Neuron (in vitro differentiated cells): ENCODE measurements at regions not wholly inside any gene's neighbourhood (a gene's known extent, or its start where the extent isn't known, plus 50 kb on each side); places are given as distances from the start of the nearest gene placed in this dataset.

Experiments
- H2AFZ ChIP-seq: one replicate; pipeline ENCODE4 v1.6.1; 2013; ENCODE audit warnings: low read depth, mild to moderate bottlenecking, inconsistent platforms, low read length, moderate library complexity
- H3K27me3 ChIP-seq: one replicate; pipeline ENCODE4 v1.6.1; 2013; ENCODE audit warnings: low read length; ENCODE audit not compliant: insufficient read depth
- H3K36me3 ChIP-seq: one replicate; pipeline ENCODE4 v1.6.1; 2013; ENCODE audit warnings: low read length; ENCODE audit not compliant: insufficient read depth
- H3K4me1 ChIP-seq: one replicate; pipeline ENCODE4 v1.6.1; 2013; ENCODE audit warnings: low read length; ENCODE audit not compliant: insufficient read depth
- H3K4me3 ChIP-seq: 2 replicates; pipeline ENCODE4 v1.5.1; 2013; ENCODE audit warnings: mild to moderate bottlenecking, low read length, moderate library complexity
- H3K9me3 ChIP-seq: one replicate; pipeline ENCODE4 v1.6.1; 2013; ENCODE audit warnings: low read length

DNA sequence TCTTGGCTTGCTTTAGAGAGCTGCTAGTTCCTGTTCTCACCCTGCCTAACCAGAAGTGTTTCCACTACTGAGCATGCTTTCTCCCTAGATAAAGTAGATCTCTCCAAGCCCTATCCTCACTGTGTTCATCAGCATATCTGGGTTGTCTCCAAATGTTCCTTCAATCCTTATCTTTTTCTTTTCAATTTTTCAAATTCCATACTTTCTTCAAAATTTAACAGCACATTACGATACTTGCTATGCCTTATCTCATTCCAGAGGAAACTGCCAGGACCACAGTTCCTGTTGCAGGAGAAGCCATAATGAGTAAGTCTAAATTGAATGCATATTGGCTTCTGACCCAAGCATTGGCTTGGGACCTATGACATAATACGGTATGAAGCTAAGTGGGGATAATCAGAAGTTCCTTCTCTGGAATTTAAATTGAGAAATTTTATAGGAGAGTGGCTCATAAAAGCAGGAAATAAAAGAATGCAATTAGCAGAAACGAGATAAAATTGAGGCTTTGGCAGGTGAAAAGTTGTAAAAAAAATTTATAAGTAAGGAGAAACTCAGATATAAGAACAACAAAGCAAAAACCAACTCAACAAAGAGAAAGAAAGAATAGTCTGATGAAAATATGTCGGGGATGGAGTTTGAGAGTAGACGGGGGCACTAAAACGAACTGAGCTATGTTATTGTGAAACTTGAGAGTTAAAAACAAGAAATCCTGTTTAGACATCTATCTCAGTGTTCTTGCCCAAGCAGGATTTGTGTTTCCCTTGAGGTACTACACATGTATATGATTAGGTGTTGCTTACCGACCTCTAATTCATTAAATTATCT is 631.7 kb upstream of the CCDC54 start:
- no peak overlapping the region for H2AFZ ChIP-seq
- H3K4me3 ChIP-seq: no peak overlapping the region
- no peaks in the 10 kb centered on the region for H3K36me3 ChIP-seq
- H3K9me3 ChIP-seq: no peaks in the 10 kb centered on the region
- H3K4me1 ChIP-seq: no peaks in the 10 kb centered on the region
- H3K27me3 ChIP-seq: no peaks in the 10 kb centered on the region

GRCh38 chr3:106746286-106746685 is 631.0 kb upstream of the CCDC54 start:
- H3K4me3 ChIP-seq: no peak overlapping the region

DNA sequence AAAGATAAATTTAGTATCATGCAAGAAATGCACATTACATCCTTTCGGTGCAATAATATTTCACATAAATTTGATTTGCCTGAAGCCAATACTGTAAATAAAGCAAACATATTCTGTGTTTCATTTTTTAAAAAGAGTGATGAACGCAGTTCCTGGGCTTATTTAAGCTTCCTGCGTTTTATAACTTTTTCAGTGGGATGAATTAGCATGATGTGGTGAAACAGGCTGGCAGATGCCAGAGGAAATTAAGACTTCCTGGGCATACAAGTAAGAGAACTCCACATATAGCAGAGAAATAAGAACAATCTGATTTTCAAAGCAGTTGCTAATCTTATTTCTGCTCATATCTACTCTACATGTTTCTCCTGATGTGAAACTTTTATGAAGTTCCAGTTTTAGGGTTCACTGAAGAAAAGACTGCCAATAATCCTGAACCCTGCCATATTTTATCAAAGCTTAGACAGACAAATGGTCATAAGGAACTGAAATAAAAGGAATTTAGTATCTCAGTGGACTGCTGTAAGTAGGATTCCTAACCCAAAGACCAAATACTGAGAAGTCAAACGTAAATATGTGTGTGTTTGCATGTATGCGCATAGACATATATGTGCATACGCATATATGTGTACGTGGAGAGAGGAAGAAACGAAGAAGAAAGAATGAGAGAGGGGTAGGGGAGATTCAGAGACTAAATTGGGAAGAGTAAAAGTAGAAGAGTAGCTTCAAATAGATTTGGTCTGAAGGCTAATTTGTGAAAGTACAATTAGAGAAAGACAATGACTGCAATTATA is 628.6 kb upstream of the CCDC54 start:
- no peaks in the 10 kb centered on the region for H3K36me3 ChIP-seq
- no peak overlapping the region for H2AFZ ChIP-seq
- H3K27me3 ChIP-seq: no peaks in the 10 kb centered on the region
- no peaks in the 10 kb centered on the region for H3K4me1 ChIP-seq
- no peaks in the 10 kb centered on the region for H3K9me3 ChIP-seq
- H3K4me3 ChIP-seq: no peak overlapping the region

More at GRCh38 chr3:106746286-106746685, 631.0 kb upstream of the CCDC54 start:
- Histone ChIP-seq H3K36me3 (no peaks in the 10 kb centered on the region), H3K4me1 (no peaks in the 10 kb centered on the region), H3K27me3 (no peaks in the 10 kb centered on the region), H3K9me3 (no peaks in the 10 kb centered on the region), H2AFZ (no peak overlapping the region)

DNA sequence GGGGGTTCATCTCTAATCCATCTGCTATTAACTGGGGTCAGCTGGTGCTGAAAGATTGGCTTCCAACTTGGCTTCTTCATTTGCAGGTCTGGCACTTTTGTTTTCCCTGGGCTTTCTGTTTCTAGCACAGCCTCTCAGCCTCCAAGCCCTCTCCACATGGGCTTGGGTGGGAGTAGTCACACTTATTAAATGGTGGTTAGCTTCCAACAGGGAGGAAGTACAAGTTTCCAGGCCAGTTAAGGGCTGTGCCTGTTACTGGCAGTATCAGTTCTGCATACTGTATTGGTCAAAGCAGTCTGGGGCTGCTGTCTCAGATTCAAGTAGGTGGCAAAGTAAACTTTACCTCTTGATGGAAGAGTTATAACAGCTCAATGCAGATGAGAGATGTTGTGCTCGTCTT is 627.1 kb upstream of the CCDC54 start:
- Histone ChIP-seq H3K9me3 (no peaks in the 10 kb centered on the region), H3K36me3 (no peaks in the 10 kb centered on the region), H3K4me1 (no peaks in the 10 kb centered on the region), H3K27me3 (no peaks in the 10 kb centered on the region), H3K4me3 (no peak overlapping the region), H2AFZ (no peak overlapping the region)

DNA sequence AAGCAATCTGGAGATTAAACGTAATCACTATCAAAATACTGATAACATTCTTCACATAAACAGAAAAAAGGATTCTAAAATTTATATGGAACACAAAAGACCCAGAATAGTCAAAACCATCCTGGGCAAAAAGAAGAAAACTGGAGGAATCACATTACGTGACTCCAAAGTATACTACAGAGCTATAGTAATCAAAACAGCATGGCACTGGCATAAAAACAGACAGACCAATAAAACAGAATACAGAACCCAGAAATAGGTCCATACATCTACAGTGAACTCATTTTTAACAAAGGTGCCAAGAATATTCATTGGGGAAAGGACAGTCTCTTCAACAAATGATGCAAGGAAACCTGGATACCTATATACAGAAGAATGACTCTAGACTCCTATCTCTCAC is 621.9 kb upstream of the CCDC54 start:
- Histone ChIP-seq H3K27me3 (no peaks in the 10 kb centered on the region), H3K9me3 (no peaks in the 10 kb centered on the region), H3K4me1 (no peaks in the 10 kb centered on the region), H3K36me3 (no peaks in the 10 kb centered on the region), H2AFZ (no peak overlapping the region), H3K4me3 (no peak overlapping the region)

GRCh38 chr3:106756901-106757300 is 620.3 kb upstream of the CCDC54 start:
- no peak overlapping the region for H2AFZ ChIP-seq
- H3K9me3 ChIP-seq: no peaks in the 10 kb centered on the region
- H3K4me3 ChIP-seq: no peak overlapping the region
- H3K36me3 ChIP-seq: no peaks in the 10 kb centered on the region
- H3K4me1 ChIP-seq: no peaks in the 10 kb centered on the region
- H3K27me3 ChIP-seq: no peaks in the 10 kb centered on the region

DNA sequence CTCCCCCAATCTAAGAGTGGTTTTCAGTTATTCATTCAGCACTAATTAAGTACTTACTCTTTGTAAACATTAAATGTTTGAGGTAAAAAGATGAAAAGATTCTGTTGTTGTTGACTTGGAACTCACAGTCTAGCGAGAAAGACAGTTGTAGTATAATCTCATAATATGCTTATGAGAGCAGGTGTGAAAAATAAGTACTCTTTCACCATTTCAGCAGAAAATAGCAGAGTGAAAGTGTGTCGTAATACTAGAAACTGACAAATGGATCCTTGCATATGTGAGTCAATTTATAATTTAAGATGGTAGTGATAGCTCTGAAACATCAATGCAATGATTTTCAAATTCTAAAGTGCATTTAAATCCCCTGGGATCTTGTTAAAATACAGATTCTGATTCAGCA is 618.8 kb upstream of the CCDC54 start:
- no peak overlapping the region for H3K4me3 ChIP-seq
- H3K27me3 ChIP-seq: no peaks in the 10 kb centered on the region
- no peaks in the 10 kb centered on the region for H3K4me1 ChIP-seq
- no peaks in the 10 kb centered on the region for H3K36me3 ChIP-seq
- no peaks in the 10 kb centered on the region for H3K9me3 ChIP-seq
- no peak overlapping the region for H2AFZ ChIP-seq

DNA sequence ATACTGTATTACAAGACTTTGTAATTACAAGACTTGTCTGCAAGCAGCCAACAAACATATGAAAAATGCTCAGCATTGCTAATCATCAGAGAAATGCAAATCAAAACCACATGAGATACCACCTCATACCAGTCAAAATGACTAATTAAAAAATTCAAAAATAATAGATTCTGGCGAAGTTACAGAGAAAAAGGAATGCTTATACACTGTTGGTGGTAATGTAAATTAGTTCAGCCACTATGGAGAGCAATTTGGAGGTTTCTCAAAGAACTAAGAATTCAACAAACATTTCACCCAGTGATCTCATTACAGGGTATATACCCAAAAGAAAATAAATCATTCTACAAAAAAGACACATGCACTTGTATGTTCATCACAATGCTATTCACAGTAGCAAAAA is 617.5 kb upstream of the CCDC54 start:
- H3K9me3 ChIP-seq: no peaks in the 10 kb centered on the region
- H3K27me3 ChIP-seq: no peaks in the 10 kb centered on the region
- no peaks in the 10 kb centered on the region for H3K36me3 ChIP-seq
- no peak overlapping the region for H2AFZ ChIP-seq
- H3K4me3 ChIP-seq: no peak overlapping the region
- H3K4me1 ChIP-seq: no peaks in the 10 kb centered on the region

- Histone ChIP-seq H3K9me3 (no peaks in the 10 kb centered on the region), H3K27me3 (no peaks in the 10 kb centered on the region), H3K4me3 (no peak overlapping the region), H2AFZ (no peak overlapping the region), H3K4me1 (no peaks in the 10 kb centered on the region), H3K36me3 (no peaks in the 10 kb centered on the region)
Observed at GRCh38 chr3:106765342-106765741, 611.9 kb upstream of the CCDC54 start.

DNA sequence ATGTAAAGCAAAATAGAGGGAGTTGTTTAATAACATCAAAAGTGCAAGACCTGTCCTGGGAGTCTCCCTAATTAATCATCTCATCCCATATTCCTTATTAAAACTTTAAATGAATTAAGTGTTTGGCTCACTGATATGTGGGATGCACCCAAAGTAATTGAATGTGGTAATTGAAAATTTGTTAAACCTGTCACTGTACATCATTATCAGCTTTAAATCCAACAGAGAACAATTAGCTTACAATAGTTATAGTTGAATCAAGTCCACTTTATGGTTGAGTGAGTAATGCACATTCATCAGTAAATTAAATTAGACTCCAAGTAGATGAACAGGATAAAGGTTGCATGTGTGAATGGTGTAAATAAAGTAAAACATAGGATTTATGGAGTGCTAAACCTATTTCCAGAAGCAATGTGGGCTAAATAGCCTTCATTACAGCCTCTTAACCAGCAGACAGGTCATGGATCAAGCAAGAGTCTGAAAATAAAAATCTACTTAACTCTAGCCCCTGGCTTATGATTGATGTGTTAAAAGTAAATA is 608.2 kb upstream of the CCDC54 start:
- Histone ChIP-seq H3K4me3 (no peak overlapping the region), H3K27me3 (no peaks in the 10 kb centered on the region), H3K9me3 (no peaks in the 10 kb centered on the region), H3K4me1 (no peaks in the 10 kb centered on the region), H2AFZ (no peak overlapping the region), H3K36me3 (no peaks in the 10 kb centered on the region)

DNA sequence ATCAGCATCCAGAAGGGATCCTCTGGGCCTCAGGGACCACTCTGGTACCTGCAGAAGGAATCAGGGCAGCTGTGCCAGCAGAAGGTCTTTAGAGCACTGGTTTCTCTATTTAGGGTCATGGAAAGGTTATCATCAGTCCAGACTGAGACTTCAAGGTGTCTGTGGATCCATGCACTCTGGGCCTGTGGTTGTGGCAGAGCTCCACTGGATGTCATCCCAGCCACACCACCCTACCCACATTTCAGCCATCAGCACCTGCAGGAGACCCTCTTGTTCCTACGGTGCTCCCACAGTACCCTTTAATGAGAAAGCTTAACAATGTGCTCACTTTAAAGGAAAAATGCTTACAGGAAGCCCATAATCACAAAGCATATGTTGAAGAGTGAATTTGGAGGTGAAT is 603.4 kb upstream of the CCDC54 start:
- H3K9me3 ChIP-seq: no peaks in the 10 kb centered on the region
- H2AFZ ChIP-seq: no peak overlapping the region
- peaks cover 3% of the 10 kb centered on the region for H3K4me1 ChIP-seq
- no peaks in the 10 kb centered on the region for H3K27me3 ChIP-seq
- H3K36me3 ChIP-seq: no peaks in the 10 kb centered on the region
- no peak overlapping the region for H3K4me3 ChIP-seq

DNA sequence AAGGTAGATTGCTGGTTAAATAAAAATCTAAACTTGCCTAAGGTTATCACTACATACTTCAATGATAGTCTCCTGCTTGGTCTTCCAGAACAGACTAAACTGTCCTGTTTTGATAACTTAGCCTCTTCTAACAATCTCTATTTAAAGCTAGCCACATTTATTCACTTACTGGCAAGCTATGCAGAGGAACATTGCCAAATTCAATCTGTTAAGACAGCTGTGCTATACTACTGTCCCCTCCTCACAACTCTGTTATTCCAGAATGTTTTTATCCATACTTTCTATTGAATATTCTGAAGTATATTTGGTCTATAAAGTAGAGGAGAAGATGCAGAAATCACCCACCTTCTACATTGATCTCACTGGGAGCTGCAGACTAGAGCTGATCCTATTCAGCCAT is 594.0 kb upstream of the CCDC54 start:
- no peaks in the 10 kb centered on the region for H3K27me3 ChIP-seq

GRCh38 chr3:106789276-106789675 is 588.0 kb upstream of the CCDC54 start:
- no peaks in the 10 kb centered on the region for H3K27me3 ChIP-seq
- H3K9me3 ChIP-seq: no peaks in the 10 kb centered on the region
- no peaks in the 10 kb centered on the region for H3K4me1 ChIP-seq
- no peaks in the 10 kb centered on the region for H3K36me3 ChIP-seq
- H3K4me3 ChIP-seq: no peak overlapping the region
- H2AFZ ChIP-seq: no peak overlapping the region

More for the DNA sequence above, 594.0 kb upstream of the CCDC54 start:
- no peaks in the 10 kb centered on the region for H3K9me3 ChIP-seq
- H3K4me1 ChIP-seq: peaks cover 3% of the 10 kb centered on the region
- H2AFZ ChIP-seq: no peak overlapping the region
- no peaks in the 10 kb centered on the region for H3K36me3 ChIP-seq
- no peak overlapping the region for H3K4me3 ChIP-seq
